Neural progenitor cell (in vitro differentiated cells): ENCODE measurements at regions not wholly inside any gene's neighbourhood (a gene's known extent, or its start where the extent isn't known, plus 50 kb on each side); places are given as distances from the start of the nearest gene placed in this dataset.

Experiments
- DNase-seq: peaks from one replicate; pipeline ENCODE4 v3.0.0-alpha.2; 2016; ENCODE audit warnings: low spot score
- H2AFZ ChIP-seq: fragments of 200-600 bp; sonication (generic); replicated peaks from 2 replicates; pipeline ENCODE4 v1.6.1; 2016; ENCODE audit warnings: antibody characterized with exemption
- H3F3A ChIP-seq: fragments of 200-600 bp; sonication (generic); 2 replicates; pipeline ENCODE4 v1.6.1; 2016; ENCODE audit warnings: antibody characterized with exemption, low read depth
- H3K27ac ChIP-seq: fragments of 200-600 bp; sonication (generic); 2 replicates; pipeline ENCODE4 v1.5.1; 2016; ENCODE audit warnings: mild to moderate bottlenecking
- H3K27me3 ChIP-seq: fragments of 200-600 bp; sonication (generic); 2 replicates; pipeline ENCODE4 v1.6.1; 2016; ENCODE audit warnings: mild to moderate bottlenecking, moderate library complexity
- H3K36me3 ChIP-seq: fragments of 200-600 bp; sonication (generic); 2 replicates; pipeline ENCODE4 v1.5.1; 2016
- H3K4me1 ChIP-seq: fragments of 200-600 bp; sonication (generic); 2 replicates; pipeline ENCODE4 v1.6.1; 2016; ENCODE audit warnings: mixed run types
- H3K4me2 ChIP-seq: fragments of 200-600 bp; sonication (generic); 2 replicates; pipeline ENCODE4 v1.6.1; 2016
- H3K4me3 ChIP-seq: fragments of 200-600 bp; sonication (generic); 2 replicates; pipeline ENCODE4 v1.5.1; 2016
- H3K79me2 ChIP-seq: fragments of 200-600 bp; sonication (generic); 2 replicates; pipeline ENCODE4 v1.6.1; 2016; ENCODE audit warnings: low read depth
- H3K9ac ChIP-seq: fragments of 200-600 bp; sonication (generic); 2 replicates; pipeline ENCODE4 v1.6.1; 2016
- H3K9me3 ChIP-seq: fragments of 200-600 bp; sonication (generic); 2 replicates; pipeline ENCODE4 v1.5.1; 2016; ENCODE audit warnings: low read depth
- H4K20me1 ChIP-seq: fragments of 200-600 bp; sonication (generic); 2 replicates; pipeline ENCODE4 v1.6.1; 2016; ENCODE audit warnings: low read depth
- H3K27ac Mint-ChIP-seq: 3 replicates; pipeline ENCODE4 v1.8.0; 2021; ENCODE audit warnings: mixed read lengths
- H3K27me3 Mint-ChIP-seq: 2 replicates; pipeline ENCODE4 v1.8.0; 2022; ENCODE audit warnings: low read depth, mild to moderate bottlenecking, inconsistent platforms, moderate library complexity, mixed read lengths; ENCODE audit not compliant: insufficient read depth
- H3K36me3 Mint-ChIP-seq: 3 replicates; pipeline ENCODE4 v1.8.0; 2021; ENCODE audit warnings: mixed read lengths
- H3K4me1 Mint-ChIP-seq: 3 replicates; pipeline ENCODE4 v1.8.0; 2021; ENCODE audit warnings: mixed read lengths
- H3K4me3 Mint-ChIP-seq: 3 replicates; pipeline ENCODE4 v1.8.0; 2021; ENCODE audit warnings: mild to moderate bottlenecking, moderate library complexity, mixed read lengths
- H3K9me3 Mint-ChIP-seq: 3 replicates; pipeline ENCODE4 v1.8.0; 2020; ENCODE audit warnings: mixed read lengths
- EZH2 ChIP-seq: fragments of 200-600 bp; sonication (generic); IDR thresholded peaks from 2 replicates; pipeline ENCODE4 v1.6.1; 2017; ENCODE audit warnings: antibody characterized with exemption, mild to moderate bottlenecking, moderate library complexity
- EZH2phosphoT487 ChIP-seq: fragments of 200-600 bp; sonication (generic); IDR thresholded peaks from 2 replicates; pipeline ENCODE4 v1.6.1; 2017; ENCODE audit warnings: antibody characterized with exemption
- TF ChIP-seq, protein P1 (sequence below): fragments of 200-600 bp; sonication (generic); IDR thresholded peaks from 2 replicates; pipeline ENCODE4 v1.5.1; 2017; ENCODE audit warnings: antibody characterized with exemption, mild to moderate bottlenecking

DNA sequence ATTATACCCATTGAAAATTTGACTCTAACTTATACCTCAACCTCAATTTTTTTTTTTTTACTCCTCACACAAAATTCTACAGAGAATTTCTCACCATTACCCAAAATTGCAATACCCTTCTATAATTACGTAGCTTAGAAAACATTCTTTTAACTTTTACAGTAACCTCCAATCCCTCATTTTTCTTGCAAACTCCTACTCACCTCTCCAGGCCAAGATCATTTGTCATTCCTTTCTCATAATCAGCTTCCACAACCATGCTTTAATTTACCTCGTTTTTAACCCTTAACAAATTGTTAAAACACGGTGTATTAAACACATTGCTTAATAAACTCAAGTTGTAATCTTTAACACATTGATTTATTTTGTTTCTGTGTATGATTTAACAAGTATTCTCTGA, 289.7 kb upstream of the TRAM1L1 start:
- Histone ChIP-seq H3K4me1 (no peaks in the 10 kb centered on the region), H3K27ac (no peak overlapping the region), H3K79me2 (no peaks in the 10 kb centered on the region), H3K4me2 (no peak overlapping the region), H2AFZ (no peak overlapping the region), H4K20me1 (no peaks in the 10 kb centered on the region), H3K9me3 (no peaks in the 10 kb centered on the region), H3K36me3 (no peaks in the 10 kb centered on the region), H3K27me3 (no peaks in the 10 kb centered on the region), H3K4me3 (no peak overlapping the region), H3F3A (no peaks in the 10 kb centered on the region), H3K9ac (no peak overlapping the region)
- Mint-ChIP-seq H3K27me3 (no peaks in the 10 kb centered on the region), H3K27ac (no peak overlapping the region), H3K36me3 (no peaks in the 10 kb centered on the region), H3K4me3 (no peak overlapping the region), H3K9me3 (no peaks in the 10 kb centered on the region), H3K4me1 (peaks cover 4% of the 10 kb centered on the region)
- TF ChIP-seq, protein P1, sequence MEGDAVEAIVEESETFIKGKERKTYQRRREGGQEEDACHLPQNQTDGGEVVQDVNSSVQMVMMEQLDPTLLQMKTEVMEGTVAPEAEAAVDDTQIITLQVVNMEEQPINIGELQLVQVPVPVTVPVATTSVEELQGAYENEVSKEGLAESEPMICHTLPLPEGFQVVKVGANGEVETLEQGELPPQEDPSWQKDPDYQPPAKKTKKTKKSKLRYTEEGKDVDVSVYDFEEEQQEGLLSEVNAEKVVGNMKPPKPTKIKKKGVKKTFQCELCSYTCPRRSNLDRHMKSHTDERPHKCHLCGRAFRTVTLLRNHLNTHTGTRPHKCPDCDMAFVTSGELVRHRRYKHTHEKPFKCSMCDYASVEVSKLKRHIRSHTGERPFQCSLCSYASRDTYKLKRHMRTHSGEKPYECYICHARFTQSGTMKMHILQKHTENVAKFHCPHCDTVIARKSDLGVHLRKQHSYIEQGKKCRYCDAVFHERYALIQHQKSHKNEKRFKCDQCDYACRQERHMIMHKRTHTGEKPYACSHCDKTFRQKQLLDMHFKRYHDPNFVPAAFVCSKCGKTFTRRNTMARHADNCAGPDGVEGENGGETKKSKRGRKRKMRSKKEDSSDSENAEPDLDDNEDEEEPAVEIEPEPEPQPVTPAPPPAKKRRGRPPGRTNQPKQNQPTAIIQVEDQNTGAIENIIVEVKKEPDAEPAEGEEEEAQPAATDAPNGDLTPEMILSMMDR = no peak
- TF ChIP-seq EZH2phosphoT487 (no peak), EZH2 (no peak)
- DNase-seq = no peak

DNA sequence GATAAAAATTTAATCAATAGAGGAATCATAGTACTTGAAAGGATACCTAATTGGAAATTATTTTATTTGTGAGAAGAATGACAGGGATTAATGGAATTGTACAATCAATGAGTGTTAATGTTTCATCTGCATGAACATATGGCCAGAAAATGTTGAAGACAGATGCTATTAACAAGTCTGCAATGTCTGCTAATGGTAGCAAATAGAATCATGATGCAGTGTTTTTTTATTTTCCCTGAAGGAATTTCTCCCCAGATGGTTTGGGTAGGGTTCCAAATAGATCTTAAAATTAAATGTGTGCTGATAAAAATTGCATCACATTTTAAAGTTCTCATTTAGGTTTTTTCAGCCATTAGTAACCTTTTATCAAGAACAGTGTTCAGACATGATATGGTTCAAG, 291.3 kb upstream of the TRAM1L1 start:
- H3K9me3 ChIP-seq = no peaks in the 10 kb centered on the region
- no peaks in the 10 kb centered on the region for H3K36me3 ChIP-seq
- no peak overlapping the region for H2AFZ ChIP-seq
- no peak overlapping the region for H3K27ac ChIP-seq
- H3K9ac ChIP-seq = no peak overlapping the region
- no peaks in the 10 kb centered on the region for H3K27me3 Mint-ChIP-seq
- no peaks in the 10 kb centered on the region for H3K4me1 Mint-ChIP-seq
- no peak overlapping the region for H3K27ac Mint-ChIP-seq
- H3K4me3 ChIP-seq = no peak overlapping the region
- H3K79me2 ChIP-seq = no peaks in the 10 kb centered on the region
- no peaks in the 10 kb centered on the region for H4K20me1 ChIP-seq
- no peak overlapping the region for H3K4me2 ChIP-seq
- no peaks in the 10 kb centered on the region for H3K36me3 Mint-ChIP-seq
- no peak for DNase-seq
- no peaks in the 10 kb centered on the region for H3K4me1 ChIP-seq
- TF ChIP-seq EZH2phosphoT487 (no peak), EZH2 (no peak)
- TF ChIP-seq, protein P1 = no peak
- no peaks in the 10 kb centered on the region for H3K27me3 ChIP-seq
- H3K4me3 Mint-ChIP-seq = no peak overlapping the region
- no peaks in the 10 kb centered on the region for H3F3A ChIP-seq
- no peaks in the 10 kb centered on the region for H3K9me3 Mint-ChIP-seq

DNA sequence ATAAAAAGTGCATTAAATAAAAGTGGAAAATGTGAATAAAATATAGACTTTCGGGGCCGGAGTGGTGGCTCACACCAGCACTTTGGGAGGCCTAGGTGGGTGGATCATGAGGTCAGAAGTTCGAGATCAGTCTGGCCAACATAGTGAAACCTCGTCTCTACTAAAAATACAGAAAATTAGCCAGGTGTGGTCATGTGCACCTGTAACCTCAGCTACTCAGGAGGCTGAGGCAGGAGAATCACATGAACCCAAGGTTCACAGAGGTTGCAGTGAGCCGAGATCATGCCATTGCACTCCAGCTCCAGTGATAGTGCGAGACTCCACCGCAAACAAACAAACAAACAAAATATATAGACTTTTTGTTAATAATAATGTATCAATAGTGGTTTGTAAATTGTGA, 293.6 kb upstream of the TRAM1L1 start:
- Histone ChIP-seq H4K20me1 (no peaks in the 10 kb centered on the region), H3K27me3 (no peaks in the 10 kb centered on the region), H3K79me2 (no peaks in the 10 kb centered on the region), H3K27ac (no peak overlapping the region), H3F3A (no peaks in the 10 kb centered on the region), H3K9me3 (no peaks in the 10 kb centered on the region), H2AFZ (no peak overlapping the region), H3K36me3 (no peaks in the 10 kb centered on the region), H3K9ac (no peak overlapping the region), H3K4me3 (no peak overlapping the region), H3K4me2 (no peak overlapping the region), H3K4me1 (no peaks in the 10 kb centered on the region)
- no peak for DNase-seq
- H3K4me3 Mint-ChIP-seq = no peak overlapping the region
- TF ChIP-seq EZH2phosphoT487 (no peak), EZH2 (no peak)
- TF ChIP-seq, protein P1 = no peak
- no peaks in the 10 kb centered on the region for H3K27me3 Mint-ChIP-seq
- H3K9me3 Mint-ChIP-seq = no peaks in the 10 kb centered on the region
- no peaks in the 10 kb centered on the region for H3K36me3 Mint-ChIP-seq
- no peaks in the 10 kb centered on the region for H3K4me1 Mint-ChIP-seq
- H3K27ac Mint-ChIP-seq = no peak overlapping the region

DNA sequence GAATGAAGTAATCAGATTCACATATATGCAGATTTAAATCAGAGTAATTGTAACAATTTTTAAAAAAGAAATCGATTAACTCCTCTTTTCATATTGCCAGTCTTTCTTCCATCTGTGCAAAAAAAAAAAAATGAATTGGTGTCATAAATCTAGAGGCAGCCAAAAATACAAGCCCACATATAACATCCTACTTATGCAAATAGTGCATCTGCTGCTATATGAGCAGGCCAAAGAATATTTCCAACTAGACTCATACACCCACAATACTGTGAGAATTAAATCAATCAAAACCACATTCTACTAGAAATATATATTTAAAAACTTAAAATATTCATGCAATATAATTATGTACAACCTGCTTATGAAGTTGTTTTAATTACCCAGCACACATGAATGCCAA, 298.1 kb upstream of the TRAM1L1 start:
- no peaks in the 10 kb centered on the region for H4K20me1 ChIP-seq
- H3K36me3 ChIP-seq = no peaks in the 10 kb centered on the region
- no peak overlapping the region for H3K4me2 ChIP-seq
- Mint-ChIP-seq H3K27me3 (no peaks in the 10 kb centered on the region), H3K4me1 (no peaks in the 10 kb centered on the region), H3K4me3 (no peak overlapping the region), H3K27ac (no peak overlapping the region), H3K9me3 (no peaks in the 10 kb centered on the region), H3K36me3 (no peaks in the 10 kb centered on the region)
- no peaks in the 10 kb centered on the region for H3F3A ChIP-seq
- no peak overlapping the region for H3K9ac ChIP-seq
- no peaks in the 10 kb centered on the region for H3K27me3 ChIP-seq
- no peak for DNase-seq
- H3K79me2 ChIP-seq = no peaks in the 10 kb centered on the region
- H2AFZ ChIP-seq = no peak overlapping the region
- no peaks in the 10 kb centered on the region for H3K9me3 ChIP-seq
- TF ChIP-seq EZH2phosphoT487 = no peak
- TF ChIP-seq, protein P1 = no peak
- no peak for TF ChIP-seq EZH2
- H3K27ac ChIP-seq = no peak overlapping the region
- H3K4me3 ChIP-seq = no peak overlapping the region
- no peaks in the 10 kb centered on the region for H3K4me1 ChIP-seq
